GM10248 (cell line): ENCODE measurements at regions not wholly inside any gene's neighbourhood (a gene's known extent, or its start where the extent isn't known, plus 50 kb on each side); places are given as distances from the start of the nearest gene placed in this dataset.

Experiments
- CTCF ChIA-PET: fragments of 300-600 bp; sonication (Branson Sonifier 250); formaldehyde crosslinking; extraction: SDS; loops from one replicate; lab custom pipeline; 2021; ENCODE audit warnings: antibody characterized with exemption; lab: Yijun Ruan, JAX
- POLR2A ChIA-PET: fragments of 350-650 bp; sonication (Branson Sonifier 250); formaldehyde crosslinking; extraction: SDS; loops from one replicate; lab custom pipeline; 2020; ENCODE audit warnings: antibody characterized with exemption; lab: Yijun Ruan, JAX
- DNase-seq: peaks from one replicate; pipeline ENCODE4 v3.0.0; 2012; ENCODE audit errors: extremely low spot score
- TF ChIP-seq, protein P1 (sequence below): IDR thresholded peaks from 2 replicates; pipeline ENCODE4 v1.5.1; 2012; ENCODE audit warnings: mild to moderate bottlenecking, low read depth; ENCODE audit errors: extremely low read depth, missing control alignments, control extremely low read depth

DNA sequence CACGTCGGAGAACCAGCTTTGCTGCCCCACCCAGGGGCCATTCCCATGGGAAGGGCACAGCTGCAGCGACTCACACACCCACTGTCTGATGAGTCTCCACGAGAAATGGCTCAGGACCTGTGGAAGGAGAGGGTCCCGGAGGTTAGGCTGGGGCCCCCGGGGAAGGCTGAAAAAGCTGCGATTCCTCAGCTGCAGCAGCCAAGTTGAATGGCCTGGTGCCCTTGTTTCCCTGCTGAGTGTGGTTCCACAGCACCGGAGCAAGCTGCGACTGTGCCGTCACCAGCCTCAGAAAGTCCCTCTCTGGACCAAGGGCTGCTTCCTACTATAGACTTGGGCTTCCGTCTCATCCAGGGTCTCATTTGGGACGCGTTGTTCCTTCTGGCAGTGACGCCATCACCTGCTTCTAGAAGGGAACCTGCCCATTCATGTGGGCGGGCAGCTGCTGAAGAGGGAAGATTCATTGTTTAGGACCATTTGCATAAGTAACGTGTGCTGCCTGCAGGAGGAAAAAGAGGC, 180.2 kb downstream of the INHBB start:
- CTCF ChIA-PET = no interaction called here
- DNase-seq = no peak
- POLR2A ChIA-PET = no interaction called here
- TF ChIP-seq, protein P1, sequence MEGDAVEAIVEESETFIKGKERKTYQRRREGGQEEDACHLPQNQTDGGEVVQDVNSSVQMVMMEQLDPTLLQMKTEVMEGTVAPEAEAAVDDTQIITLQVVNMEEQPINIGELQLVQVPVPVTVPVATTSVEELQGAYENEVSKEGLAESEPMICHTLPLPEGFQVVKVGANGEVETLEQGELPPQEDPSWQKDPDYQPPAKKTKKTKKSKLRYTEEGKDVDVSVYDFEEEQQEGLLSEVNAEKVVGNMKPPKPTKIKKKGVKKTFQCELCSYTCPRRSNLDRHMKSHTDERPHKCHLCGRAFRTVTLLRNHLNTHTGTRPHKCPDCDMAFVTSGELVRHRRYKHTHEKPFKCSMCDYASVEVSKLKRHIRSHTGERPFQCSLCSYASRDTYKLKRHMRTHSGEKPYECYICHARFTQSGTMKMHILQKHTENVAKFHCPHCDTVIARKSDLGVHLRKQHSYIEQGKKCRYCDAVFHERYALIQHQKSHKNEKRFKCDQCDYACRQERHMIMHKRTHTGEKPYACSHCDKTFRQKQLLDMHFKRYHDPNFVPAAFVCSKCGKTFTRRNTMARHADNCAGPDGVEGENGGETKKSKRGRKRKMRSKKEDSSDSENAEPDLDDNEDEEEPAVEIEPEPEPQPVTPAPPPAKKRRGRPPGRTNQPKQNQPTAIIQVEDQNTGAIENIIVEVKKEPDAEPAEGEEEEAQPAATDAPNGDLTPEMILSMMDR = no peak

DNA sequence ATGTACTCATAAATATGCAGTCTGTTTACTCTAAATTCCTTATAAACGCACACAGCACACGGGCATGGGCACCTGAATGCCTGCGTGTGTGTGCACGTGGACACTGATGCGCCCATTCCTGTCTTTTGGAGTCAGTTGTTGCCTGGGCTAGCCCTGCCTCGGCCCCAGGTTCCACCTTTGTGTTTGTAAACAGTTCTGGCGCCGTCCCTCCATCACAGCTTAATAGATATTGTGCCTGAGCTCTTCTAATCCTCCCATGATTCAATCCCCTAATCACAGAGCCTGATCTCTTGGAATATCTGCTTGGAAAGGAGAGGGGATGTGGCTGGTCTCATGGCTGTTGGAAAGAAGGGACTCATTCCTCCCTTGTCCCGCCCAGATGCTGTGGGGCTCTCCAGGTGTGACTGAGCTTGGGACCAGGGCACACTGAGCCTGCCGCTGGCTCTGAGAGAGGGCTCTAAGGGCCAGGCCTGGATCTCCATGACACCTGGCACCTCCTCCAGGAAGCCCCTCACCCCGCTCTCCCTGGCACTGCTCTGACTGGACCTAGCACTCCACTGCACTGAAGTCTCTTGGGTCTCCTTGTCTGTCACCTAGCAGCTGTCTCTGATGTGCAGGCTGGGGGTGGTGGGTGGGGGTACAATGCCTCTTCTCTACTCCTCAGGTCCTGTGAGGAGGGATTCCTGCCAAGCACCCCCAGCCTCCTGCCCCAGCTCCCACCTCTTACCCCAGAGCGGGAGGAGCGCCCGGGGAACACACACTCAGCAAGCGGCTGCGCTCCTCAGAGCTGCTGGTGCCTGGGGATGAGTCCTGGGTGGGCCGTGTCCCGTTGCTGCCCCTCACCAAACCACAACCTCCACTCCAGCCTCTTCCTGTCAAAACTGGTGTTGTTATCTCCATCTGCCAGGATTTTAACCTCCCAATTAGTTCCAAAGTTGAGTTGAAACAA, 181.3 kb downstream of the INHBB start:
- ChIA-PET CTCF (no interaction called here), POLR2A (no interaction called here)
- TF ChIP-seq, protein P1 = no peak
- no peak for DNase-seq

DNA sequence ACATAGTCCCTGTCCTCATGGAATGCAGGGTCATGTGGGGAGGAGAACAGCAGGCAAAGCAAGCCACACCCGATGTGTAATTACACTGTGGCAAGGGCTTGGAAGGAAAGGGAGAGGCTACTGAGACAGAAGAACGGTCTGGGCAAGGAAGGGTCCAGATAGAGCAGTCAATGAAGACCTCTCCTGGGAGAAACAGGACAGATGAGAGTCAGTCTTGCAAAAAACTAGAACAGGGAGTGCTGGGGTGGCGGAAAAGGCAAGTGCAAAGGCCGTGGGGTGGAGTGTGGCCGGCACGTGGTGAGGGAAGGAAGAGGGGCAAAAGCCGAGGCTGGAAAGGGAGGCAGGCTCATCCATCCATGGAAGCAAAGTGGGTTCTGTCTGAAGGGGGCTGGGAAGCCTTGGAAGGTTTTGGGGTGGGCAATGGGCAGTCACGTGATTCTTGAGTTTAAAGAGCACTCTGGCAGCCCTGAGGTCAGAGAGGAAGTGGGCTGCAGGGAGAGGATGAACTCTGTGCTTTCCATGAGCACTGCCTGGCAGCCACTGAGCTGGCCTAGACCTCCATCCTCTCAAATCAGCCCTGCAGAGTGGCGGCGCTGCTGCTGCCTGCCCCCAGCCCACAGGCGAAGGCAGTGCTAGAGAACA, 182.2 kb downstream of the INHBB start:
- POLR2A ChIA-PET = no interaction called here
- DNase-seq = no peak
- CTCF ChIA-PET = interaction anchor here (0.8 kb wide), 1 partner anchor 9 kb away, joined by 3 read pairs; no protein-coding TSS in a partner anchor
- TF ChIP-seq, protein P1 = no peak

DNA sequence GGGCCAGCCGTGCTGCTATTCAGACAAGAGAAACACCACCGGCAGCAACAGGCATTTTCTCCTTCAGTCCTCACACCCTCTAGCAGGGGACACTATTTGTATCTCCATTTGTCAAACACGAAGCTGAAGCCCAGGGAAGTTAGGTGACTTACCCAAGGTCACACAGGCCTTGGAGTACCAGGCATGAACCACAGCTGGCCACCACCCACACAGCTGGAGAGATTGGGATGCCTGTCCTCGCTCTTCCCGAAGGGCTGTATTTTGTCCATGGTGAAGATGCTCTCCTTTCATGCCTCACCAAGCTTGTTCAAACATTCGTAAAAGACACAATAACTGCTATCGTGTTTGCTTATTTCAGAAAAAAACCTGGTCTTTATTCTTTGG, 182.7 kb downstream of the INHBB start:
- POLR2A ChIA-PET = no interaction called here
- CTCF ChIA-PET = interaction anchor here (0.8 kb wide), 1 partner anchor 9 kb away, joined by 3 read pairs; no protein-coding TSS in a partner anchor
- TF ChIP-seq, protein P1 = no peak
- DNase-seq = no peak

DNA sequence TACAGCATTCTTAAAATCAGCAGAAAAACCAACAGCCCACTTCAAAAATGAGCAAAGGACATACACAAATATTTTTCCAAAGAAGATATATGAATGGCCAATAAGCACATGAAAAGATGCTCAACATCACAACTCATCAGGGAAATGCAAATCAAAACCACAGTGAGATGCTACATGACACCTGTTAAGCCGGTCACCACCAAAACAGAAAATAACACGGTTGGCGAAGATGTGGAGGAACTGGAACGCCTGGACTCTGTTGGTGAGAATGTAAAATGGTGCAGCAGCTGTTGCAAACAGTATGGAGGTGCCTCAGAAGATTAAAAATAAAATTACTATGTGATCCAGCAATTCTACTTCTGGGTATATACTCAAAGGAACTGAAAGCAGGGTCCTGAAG, 184.8 kb downstream of the INHBB start:
- ChIA-PET POLR2A (no interaction called here), CTCF (no interaction called here)
- TF ChIP-seq, protein P1 = no peak
- no peak for DNase-seq

DNA sequence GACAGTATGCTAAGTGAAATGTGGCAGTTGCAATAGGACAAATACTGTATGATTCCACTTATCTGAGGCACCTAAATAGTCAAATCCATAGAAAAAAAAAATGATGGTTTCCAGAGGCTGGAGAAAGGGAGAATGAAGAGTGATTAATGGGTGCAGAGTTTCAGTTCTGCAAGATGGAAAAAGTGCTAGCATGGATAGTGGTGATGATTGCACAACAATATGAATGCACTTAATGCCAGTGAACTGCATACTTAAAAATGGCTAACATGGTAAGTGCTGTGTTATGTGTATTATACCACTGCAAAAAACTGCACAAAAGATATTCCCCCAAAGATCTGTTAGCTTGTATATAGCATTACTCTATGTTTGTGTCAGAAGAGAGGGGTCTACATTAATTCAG, 185.4 kb downstream of the INHBB start:
- DNase-seq = no peak
- POLR2A ChIA-PET = no interaction called here
- CTCF ChIA-PET = no interaction called here
- TF ChIP-seq, protein P1 = no peak
